ENCODE measurements at regions not wholly inside any gene's neighbourhood (a gene's known extent, or its start where the extent isn't known, plus 50 kb on each side); places are given as distances from the start of the nearest gene placed in this dataset.

GRCh38 chr1:80211691-80212380 is 1205.3 kb upstream of the ADGRL4 start:
- Histone ChIP-seq H3K27ac (ENCODE audit: low read depth, low read length, poor library complexity, severe bottlenecking) (no peak overlapping the region), H4K20me1 (ENCODE audit: insufficient read depth, low read length) (no peaks in the 10 kb centered on the region), H3K9me2 (ENCODE audit: low read depth, low read length) (no peaks in the 10 kb centered on the region), H3K4me1 (ENCODE audit: insufficient read depth, low read length, severe bottlenecking) (no peaks in the 10 kb centered on the region), H3K79me2 (ENCODE audit: insufficient read depth, low read length) (no peaks in the 10 kb centered on the region), H3K4me3 (ENCODE audit: low read depth, low read length, poor library complexity, severe bottlenecking) (no peak overlapping the region), H3F3A (ENCODE audit: insufficient read depth, low read length) (no peaks in the 10 kb centered on the region), H3K9me3 (ENCODE audit: low read length) (no peaks in the 10 kb centered on the region), H3K9ac (ENCODE audit: low read length) (no peak overlapping the region), H3K4me2 (ENCODE audit: low read length) (no peak overlapping the region), H2AFZ (ENCODE audit: low read length) (no peak overlapping the region), H3K36me3 (ENCODE audit: insufficient read depth, low read length) (no peaks in the 10 kb centered on the region), H3K27me3 (ENCODE audit: insufficient read depth, low read length) (no peaks in the 10 kb centered on the region)
- TF ChIP-seq, protein P1, sequence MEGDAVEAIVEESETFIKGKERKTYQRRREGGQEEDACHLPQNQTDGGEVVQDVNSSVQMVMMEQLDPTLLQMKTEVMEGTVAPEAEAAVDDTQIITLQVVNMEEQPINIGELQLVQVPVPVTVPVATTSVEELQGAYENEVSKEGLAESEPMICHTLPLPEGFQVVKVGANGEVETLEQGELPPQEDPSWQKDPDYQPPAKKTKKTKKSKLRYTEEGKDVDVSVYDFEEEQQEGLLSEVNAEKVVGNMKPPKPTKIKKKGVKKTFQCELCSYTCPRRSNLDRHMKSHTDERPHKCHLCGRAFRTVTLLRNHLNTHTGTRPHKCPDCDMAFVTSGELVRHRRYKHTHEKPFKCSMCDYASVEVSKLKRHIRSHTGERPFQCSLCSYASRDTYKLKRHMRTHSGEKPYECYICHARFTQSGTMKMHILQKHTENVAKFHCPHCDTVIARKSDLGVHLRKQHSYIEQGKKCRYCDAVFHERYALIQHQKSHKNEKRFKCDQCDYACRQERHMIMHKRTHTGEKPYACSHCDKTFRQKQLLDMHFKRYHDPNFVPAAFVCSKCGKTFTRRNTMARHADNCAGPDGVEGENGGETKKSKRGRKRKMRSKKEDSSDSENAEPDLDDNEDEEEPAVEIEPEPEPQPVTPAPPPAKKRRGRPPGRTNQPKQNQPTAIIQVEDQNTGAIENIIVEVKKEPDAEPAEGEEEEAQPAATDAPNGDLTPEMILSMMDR (IDR thresholded peaks at IDR 0.05; ENCODE audit: low read length): no peak
- no peak for TF ChIP-seq EZH2 (IDR thresholded peaks at IDR 0.05; ENCODE audit: borderline replicate concordance, low read length)

GRCh38 chr1:80202118-80202517 is 1195.6 kb upstream of the ADGRL4 start:
- Histone ChIP-seq H3K9ac (ENCODE audit: low read length) (no peak overlapping the region), H3K4me2 (ENCODE audit: low read length) (no peak overlapping the region), H3K27me3 (ENCODE audit: insufficient read depth, low read length) (no peaks in the 10 kb centered on the region), H3K4me1 (ENCODE audit: insufficient read depth, low read length, severe bottlenecking) (no peaks in the 10 kb centered on the region), H4K20me1 (ENCODE audit: insufficient read depth, low read length) (no peaks in the 10 kb centered on the region), H3K4me3 (ENCODE audit: low read depth, low read length, poor library complexity, severe bottlenecking) (no peak overlapping the region), H3K9me2 (ENCODE audit: low read depth, low read length) (no peaks in the 10 kb centered on the region), H3K36me3 (ENCODE audit: insufficient read depth, low read length) (no peaks in the 10 kb centered on the region), H3K9me3 (ENCODE audit: low read length) (no peaks in the 10 kb centered on the region), H2AFZ (ENCODE audit: low read length) (no peak overlapping the region), H3K79me2 (ENCODE audit: insufficient read depth, low read length) (no peaks in the 10 kb centered on the region), H3F3A (ENCODE audit: insufficient read depth, low read length) (no peaks in the 10 kb centered on the region), H3K27ac (ENCODE audit: low read depth, low read length, poor library complexity, severe bottlenecking) (no peak overlapping the region)
- no peak for TF ChIP-seq EZH2 (IDR thresholded peaks at IDR 0.05; ENCODE audit: borderline replicate concordance, low read length)
- TF ChIP-seq, protein P1 (IDR thresholded peaks at IDR 0.05; ENCODE audit: low read length): no peak

DNA sequence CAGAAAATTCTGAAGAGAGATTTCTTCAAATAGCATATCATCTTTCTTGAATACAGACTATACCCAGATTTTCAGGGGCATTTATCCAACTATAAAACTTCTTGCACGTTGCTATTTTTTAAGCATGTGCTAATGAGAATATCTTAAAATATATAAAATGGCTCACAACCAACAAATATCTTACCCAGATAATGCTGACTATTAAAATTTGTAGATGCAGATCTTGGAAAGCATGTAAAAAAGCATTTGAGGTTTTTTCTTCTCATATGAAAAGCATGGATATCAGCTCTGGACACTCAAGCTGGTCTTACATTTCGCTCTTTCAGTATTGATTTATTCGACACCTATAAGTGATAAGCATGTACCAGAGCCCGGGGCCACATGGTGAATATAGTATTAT is 1187.7 kb upstream of the ADGRL4 start:
- Histone ChIP-seq H3F3A (ENCODE audit: insufficient read depth, low read length) (no peaks in the 10 kb centered on the region), H4K20me1 (ENCODE audit: insufficient read depth, low read length) (no peaks in the 10 kb centered on the region), H3K9ac (ENCODE audit: low read length) (no peak overlapping the region), H2AFZ (ENCODE audit: low read length) (no peak overlapping the region), H3K4me1 (ENCODE audit: insufficient read depth, low read length, severe bottlenecking) (no peaks in the 10 kb centered on the region), H3K4me3 (ENCODE audit: low read depth, low read length, poor library complexity, severe bottlenecking) (no peak overlapping the region), H3K36me3 (ENCODE audit: insufficient read depth, low read length) (no peaks in the 10 kb centered on the region), H3K9me2 (ENCODE audit: low read depth, low read length) (no peaks in the 10 kb centered on the region), H3K79me2 (ENCODE audit: insufficient read depth, low read length) (no peaks in the 10 kb centered on the region), H3K27ac (ENCODE audit: low read depth, low read length, poor library complexity, severe bottlenecking) (no peak overlapping the region), H3K27me3 (ENCODE audit: insufficient read depth, low read length) (no peaks in the 10 kb centered on the region), H3K9me3 (ENCODE audit: low read length) (no peaks in the 10 kb centered on the region), H3K4me2 (ENCODE audit: low read length) (no peak overlapping the region)
- TF ChIP-seq EZH2 (IDR thresholded peaks at IDR 0.05; ENCODE audit: borderline replicate concordance, low read length): no peak
- TF ChIP-seq, protein P1 (IDR thresholded peaks at IDR 0.05; ENCODE audit: low read length): no peak
